ENCODE measurements at regions not wholly inside any gene's neighbourhood (a gene's known extent, or its start where the extent isn't known, plus 50 kb on each side); places are given as distances from the start of the nearest gene placed in this dataset.

- TF ChIP-seq CTCF (conservative IDR thresholded peaks at IDR 0.05; ENCODE audit: low read depth, low read length) (no peak), EZH2 (IDR thresholded peaks at IDR 0.05; ENCODE audit: borderline replicate concordance, low read depth, low read length, poor library complexity, severe bottlenecking) (no peak)
These were observed 308.2 kb upstream of the NR5A2 start for GRCh38 chr1:199719156-199719842.

All from A673 (cell line).